LNCAP (cell line): ENCODE measurements at regions not wholly inside any gene's neighbourhood (a gene's known extent, or its start where the extent isn't known, plus 50 kb on each side); places are given as distances from the start of the nearest gene placed in this dataset.

ENCODE experiments used
- CTCF ChIP-seq: fragments of 450-650 bp; IDR thresholded peaks from 2 replicates; pipeline ENCODE4 v1.5.1; 2017; ENCODE audit warnings: mild to moderate bottlenecking

GRCh38 chr18:7177116-7177744 is 53.7 kb upstream of the LRRC30 start:
- TF ChIP-seq CTCF = peak; percentile 82

DNA sequence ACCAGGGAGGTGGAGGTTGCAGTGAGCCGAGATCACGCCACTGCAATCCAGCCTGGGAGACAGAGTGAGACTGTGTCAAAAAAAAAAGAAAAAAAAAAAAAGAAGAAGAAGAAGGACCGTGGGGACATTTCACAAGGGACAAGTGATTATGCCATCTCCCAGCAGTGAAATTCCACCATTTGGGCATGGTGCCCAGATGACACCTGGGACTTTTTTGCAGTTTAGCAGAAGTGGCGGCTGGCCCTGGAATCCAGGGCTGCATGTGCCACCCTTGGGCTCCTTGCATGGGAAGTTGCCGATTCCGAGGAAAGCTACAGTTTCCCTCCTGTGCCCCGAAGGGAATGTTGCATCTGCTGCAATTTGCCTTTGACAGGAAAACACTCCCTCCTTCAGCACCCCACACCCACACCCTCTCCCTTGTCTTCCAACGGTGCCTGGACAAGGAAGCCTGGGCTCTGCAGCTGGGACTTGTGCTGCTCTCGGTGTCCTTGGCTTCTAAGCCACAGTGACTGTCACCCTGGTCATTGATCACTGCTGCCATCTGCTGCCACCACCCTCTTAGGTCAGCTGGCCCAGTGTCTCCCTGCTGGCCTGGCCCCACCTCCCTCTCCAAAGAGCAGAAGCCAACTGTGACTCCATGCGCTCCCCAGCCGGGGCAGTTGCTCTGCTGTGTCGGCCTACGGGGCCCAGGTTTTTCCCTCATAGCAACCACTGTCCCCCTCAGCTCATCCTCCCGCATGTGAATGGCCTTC is 56.4 kb upstream of the LRRC30 start:
- TF ChIP-seq CTCF = peak; percentile 41; the same call in 1 of the 2 replicates

DNA sequence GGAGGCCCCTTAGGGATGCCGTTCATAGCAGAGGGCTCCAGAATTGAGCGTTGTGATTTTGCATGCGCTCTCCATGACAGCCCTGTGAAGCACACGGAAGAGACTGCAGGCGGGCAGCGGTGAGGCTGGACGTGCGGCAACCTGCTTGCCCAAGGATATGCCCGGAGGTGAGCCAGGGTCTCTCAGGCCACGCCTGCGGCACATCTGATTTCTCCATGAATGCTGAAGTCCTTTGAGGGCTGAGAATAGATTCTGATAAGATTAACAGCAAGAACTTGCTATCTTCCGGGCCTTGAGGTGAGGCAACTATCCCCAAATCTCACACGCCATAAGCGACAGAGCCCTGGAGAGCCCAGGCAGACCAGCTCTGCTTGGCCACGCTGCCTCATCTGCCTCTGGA is 55.6 kb upstream of the LAMA1 start:
- TF ChIP-seq CTCF = no peak

DNA sequence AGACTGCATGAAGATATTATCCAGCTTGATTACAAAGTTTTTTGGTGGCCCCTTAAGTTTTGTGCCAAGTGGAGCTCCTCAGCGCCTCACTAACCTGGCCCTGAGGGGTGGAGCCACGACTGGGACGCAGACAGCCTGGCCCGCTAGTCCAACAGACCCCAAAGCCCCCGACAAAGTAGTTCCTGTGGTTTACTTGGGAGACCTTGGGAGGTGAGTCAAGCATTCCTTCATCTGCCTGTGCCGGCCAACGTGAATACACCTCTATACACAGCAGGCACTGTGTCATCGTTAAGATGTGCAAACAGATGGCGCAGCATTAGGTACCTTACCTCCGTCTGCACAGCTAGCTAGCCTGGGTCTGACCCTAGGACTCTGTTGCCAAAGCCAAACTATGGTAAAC is 55.0 kb upstream of the LAMA1 start:
- no peak for TF ChIP-seq CTCF

DNA sequence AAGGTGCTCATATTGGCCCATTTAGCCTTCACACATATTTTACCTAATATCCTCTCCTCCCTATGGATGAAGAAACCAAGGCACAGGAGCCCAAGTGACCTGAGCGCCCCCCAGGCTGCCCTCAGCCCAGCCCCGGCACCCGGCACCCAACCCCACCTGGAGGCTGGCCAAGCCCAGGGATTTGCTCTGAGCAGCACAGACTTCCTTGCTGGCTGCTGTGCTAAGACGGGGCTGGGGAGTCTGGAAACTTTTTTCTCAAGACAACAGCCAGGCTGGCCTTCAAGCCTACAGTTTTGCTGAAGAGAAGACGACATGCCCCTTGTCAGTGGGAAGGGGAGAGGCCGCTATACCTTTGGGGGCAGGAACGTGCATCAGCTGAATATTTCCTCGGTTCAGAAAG is 52.7 kb upstream of the LAMA1 start:
- no peak for TF ChIP-seq CTCF

- no peak for TF ChIP-seq CTCF
These were observed 52.0 kb upstream of the LAMA1 start for GRCh38 chr18:7169601-7170000.

DNA sequence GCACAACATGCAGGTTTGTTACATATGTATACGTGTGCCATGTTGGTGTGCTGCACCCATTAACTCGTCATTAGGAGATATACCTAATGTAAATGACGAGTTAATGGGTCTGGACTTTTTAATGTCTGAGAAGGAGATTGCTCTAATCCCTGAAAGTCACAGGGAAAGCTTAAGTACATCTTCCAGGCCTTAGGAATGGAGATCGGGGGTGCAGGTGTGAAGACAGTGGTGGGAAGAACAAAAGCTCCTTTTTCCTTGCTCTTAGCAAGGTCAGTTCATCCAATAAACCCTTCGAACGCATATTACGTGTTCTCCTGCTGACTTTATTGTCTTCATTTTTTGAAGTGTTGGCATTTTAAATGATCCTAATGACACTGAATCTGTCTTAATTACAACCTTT is 50.8 kb upstream of the LAMA1 start:
- TF ChIP-seq CTCF = no peak
